SU-DHL-6 (cell line): ENCODE measurements at regions not wholly inside any gene's neighbourhood (a gene's known extent, or its start where the extent isn't known, plus 50 kb on each side); places are given as distances from the start of the nearest gene placed in this dataset.

ENCODE experiments used
- H2AFZ ChIP-seq: fragments of 200-600 bp; sonication (generic); 2 replicates; pipeline ENCODE4 v1.6.1; 2014; ENCODE audit warnings: low read depth, mild to moderate bottlenecking, moderate library complexity, mixed read lengths, antibody characterized with exemption, low read length; ENCODE audit not compliant: severe bottlenecking
- H3F3A ChIP-seq: fragments of 200-600 bp; shearing (Covaris generic); 2 replicates; pipeline ENCODE4 v1.6.0; 2016; ENCODE audit warnings: antibody characterized with exemption, mild to moderate bottlenecking; ENCODE audit not compliant: insufficient read depth
- H3K27ac ChIP-seq: fragments of 200-600 bp; sonication (generic); 2 replicates; pipeline ENCODE4 v1.5.1; 2016; ENCODE audit warnings: low read depth, mild to moderate bottlenecking, low read length, moderate library complexity, mixed read lengths
- H3K27me3 ChIP-seq: fragments of 200-600 bp; sonication (generic), shearing (Covaris generic); 2 replicates; pipeline ENCODE4 v1.6.0; 2014; ENCODE audit warnings: mild to moderate bottlenecking, low read length
- H3K36me3 ChIP-seq: fragments of 200-600 bp; sonication (generic); 2 replicates; pipeline ENCODE4 v1.6.1; 2014; ENCODE audit warnings: mild to moderate bottlenecking, low read length, mixed read lengths
- H3K4me2 ChIP-seq: fragments of 300-600, 200-600 bp; shearing (Covaris generic), sonication (generic); 2 replicates; pipeline ENCODE4 v1.6.0; 2014; ENCODE audit warnings: low read length, low read depth, mild to moderate bottlenecking; ENCODE audit not compliant: poor library complexity, severe bottlenecking
- H3K4me3 ChIP-seq: fragments of 200-600 bp; sonication (generic); 2 replicates; pipeline ENCODE4 v1.5.1; 2014; ENCODE audit warnings: antibody characterized with exemption, low read length, mild to moderate bottlenecking, mixed read lengths; ENCODE audit not compliant: insufficient read depth, poor library complexity, severe bottlenecking
- H3K79me2 ChIP-seq: fragments of 200-600 bp; sonication (generic); 2 replicates; pipeline ENCODE4 v1.6.1; 2014; ENCODE audit warnings: mild to moderate bottlenecking, low read length, moderate library complexity; ENCODE audit not compliant: insufficient read depth
- H3K9ac ChIP-seq: fragments of 200-600 bp; sonication (generic); 2 replicates; pipeline ENCODE4 v1.7.0; 2014; ENCODE audit warnings: mild to moderate bottlenecking, low read length
- H3K9me2 ChIP-seq: fragments of 200-600 bp; sonication (generic); replicated peaks from 2 replicates; pipeline ENCODE4 v1.6.1; 2014; ENCODE audit warnings: low read length; ENCODE audit not compliant: insufficient read depth
- H3K9me3 ChIP-seq: fragments of 200-600 bp; sonication (generic); 2 replicates; pipeline ENCODE4 v1.6.1; 2014; ENCODE audit warnings: low read length, mixed read lengths; ENCODE audit not compliant: insufficient read depth
- H4K20me1 ChIP-seq: fragments of 200-600 bp; sonication (generic); 2 replicates; pipeline ENCODE4 v1.6.1; 2014; ENCODE audit warnings: low read depth, mild to moderate bottlenecking, antibody characterized with exemption, low read length, moderate library complexity, mixed read lengths
- CTCF ChIP-seq: fragments of 200-600 bp; sonication (generic); IDR thresholded peaks from one replicate; pipeline ENCODE4 v1.5.1; 2017; ENCODE audit warnings: antibody characterized with exemption, mild to moderate bottlenecking, low read length, moderate library complexity; ENCODE audit not compliant: insufficient read depth, poor library complexity, severe bottlenecking
- EZH2phosphoT487 ChIP-seq: fragments of 200-600 bp; sonication (generic), shearing (Covaris generic); conservative IDR thresholded peaks from 2 replicates; pipeline ENCODE4 v1.6.1; 2018; ENCODE audit warnings: mild to moderate bottlenecking, antibody characterized with exemption, low read length, moderate library complexity, mixed read lengths

GRCh38 chr12:104828015-104828414 is 130.1 kb downstream of the SLC41A2 start:
- Histone ChIP-seq H3K36me3 (no peaks in the 10 kb centered on the region), H3K4me3 (no peak overlapping the region), H2AFZ (no peak overlapping the region), H3K9me3 (peaks cover 5% of the 10 kb centered on the region; the same call in 1 of the 2 replicates), H4K20me1 (no peaks in the 10 kb centered on the region), H3K27me3 (no peaks in the 10 kb centered on the region), H3F3A (no peaks in the 10 kb centered on the region), H3K9me2 (no peaks in the 10 kb centered on the region), H3K27ac (no peak overlapping the region), H3K4me2 (no peak overlapping the region), H3K79me2 (no peaks in the 10 kb centered on the region), H3K9ac (no peak overlapping the region)
- no peak for TF ChIP-seq EZH2phosphoT487
- TF ChIP-seq CTCF: no peak

GRCh38 chr12:104827587-104827986 is 130.5 kb downstream of the SLC41A2 start:
- no peaks in the 10 kb centered on the region for H3K27me3 ChIP-seq
- no peaks in the 10 kb centered on the region for H3K36me3 ChIP-seq
- H3K4me2 ChIP-seq: no peak overlapping the region
- no peak overlapping the region for H3K27ac ChIP-seq
- H3K9me2 ChIP-seq: no peaks in the 10 kb centered on the region
- H3K9ac ChIP-seq: no peak overlapping the region
- no peaks in the 10 kb centered on the region for H3K79me2 ChIP-seq
- TF ChIP-seq EZH2phosphoT487 (no peak), CTCF (no peak)
- peaks cover 5% of the 10 kb centered on the region; the same call in 1 of the 2 replicates for H3K9me3 ChIP-seq
- H4K20me1 ChIP-seq: no peaks in the 10 kb centered on the region
- H3K4me3 ChIP-seq: no peak overlapping the region
- no peaks in the 10 kb centered on the region for H3F3A ChIP-seq
- H2AFZ ChIP-seq: no peak overlapping the region

- Histone ChIP-seq H3K27me3 (no peaks in the 10 kb centered on the region), H3F3A (no peaks in the 10 kb centered on the region), H3K9me2 (no peaks in the 10 kb centered on the region), H3K9ac (no peak overlapping the region), H2AFZ (no peak overlapping the region), H3K4me3 (no peak overlapping the region), H4K20me1 (no peaks in the 10 kb centered on the region), H3K4me2 (no peak overlapping the region), H3K27ac (no peak overlapping the region), H3K9me3 (peaks cover 5% of the 10 kb centered on the region; the same call in 1 of the 2 replicates), H3K79me2 (no peaks in the 10 kb centered on the region), H3K36me3 (no peaks in the 10 kb centered on the region)
- TF ChIP-seq EZH2phosphoT487 (no peak), CTCF (no peak)
Measured at GRCh38 chr12:104825408-104825807, 132.7 kb downstream of the SLC41A2 start.
